ENCODE measurements at regions not wholly inside any gene's neighbourhood (a gene's known extent, or its start where the extent isn't known, plus 50 kb on each side); places are given as distances from the start of the nearest gene placed in this dataset.
"Not testable (repeated sequence)": the region's sequence is repeated elsewhere in the genome, so short reads cannot be mapped to it uniquely, and the experiment has no call there.

DNA sequence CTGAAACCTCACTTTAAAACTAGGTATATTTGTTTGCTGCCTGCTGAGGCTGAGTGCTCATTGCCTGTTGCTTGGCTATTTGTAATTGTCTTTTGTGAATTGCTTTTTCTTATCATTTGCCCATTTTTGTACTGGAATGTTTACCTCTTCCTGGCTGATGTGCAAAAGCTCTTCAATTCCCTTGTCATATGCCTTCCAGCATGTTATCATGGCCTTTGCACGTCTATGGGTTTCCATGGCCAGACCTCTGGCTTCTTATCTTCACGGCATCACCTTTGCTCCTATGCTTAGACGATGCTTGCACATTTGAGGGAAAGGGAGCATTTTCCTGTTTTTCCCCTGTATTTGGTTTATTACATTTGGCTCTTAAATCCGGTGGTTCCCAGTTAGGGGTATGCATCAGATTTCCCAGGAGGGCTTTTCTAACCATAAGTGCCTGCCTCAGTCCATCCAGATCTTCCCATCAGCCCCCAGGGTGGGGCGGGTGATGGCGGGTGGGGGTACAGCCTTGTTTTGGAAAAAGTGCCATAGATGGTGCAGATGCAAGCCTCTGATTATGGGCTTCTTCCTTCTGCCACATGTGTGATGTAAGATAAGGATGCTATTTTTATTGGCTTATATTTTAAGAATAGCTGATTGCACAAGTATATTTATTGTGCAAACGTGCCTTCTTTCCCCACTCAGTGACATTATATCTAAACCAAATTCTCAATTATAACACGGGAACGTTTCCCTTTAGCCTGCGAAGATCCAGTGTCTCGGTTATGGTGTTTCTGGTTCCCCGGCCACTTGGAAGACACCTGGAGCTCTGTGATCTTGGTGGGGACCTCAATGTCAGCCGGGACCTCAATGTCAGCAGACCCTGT is 70.6 kb upstream of the SEPTIN5 start:
- no peak for DNase-seq

DNA sequence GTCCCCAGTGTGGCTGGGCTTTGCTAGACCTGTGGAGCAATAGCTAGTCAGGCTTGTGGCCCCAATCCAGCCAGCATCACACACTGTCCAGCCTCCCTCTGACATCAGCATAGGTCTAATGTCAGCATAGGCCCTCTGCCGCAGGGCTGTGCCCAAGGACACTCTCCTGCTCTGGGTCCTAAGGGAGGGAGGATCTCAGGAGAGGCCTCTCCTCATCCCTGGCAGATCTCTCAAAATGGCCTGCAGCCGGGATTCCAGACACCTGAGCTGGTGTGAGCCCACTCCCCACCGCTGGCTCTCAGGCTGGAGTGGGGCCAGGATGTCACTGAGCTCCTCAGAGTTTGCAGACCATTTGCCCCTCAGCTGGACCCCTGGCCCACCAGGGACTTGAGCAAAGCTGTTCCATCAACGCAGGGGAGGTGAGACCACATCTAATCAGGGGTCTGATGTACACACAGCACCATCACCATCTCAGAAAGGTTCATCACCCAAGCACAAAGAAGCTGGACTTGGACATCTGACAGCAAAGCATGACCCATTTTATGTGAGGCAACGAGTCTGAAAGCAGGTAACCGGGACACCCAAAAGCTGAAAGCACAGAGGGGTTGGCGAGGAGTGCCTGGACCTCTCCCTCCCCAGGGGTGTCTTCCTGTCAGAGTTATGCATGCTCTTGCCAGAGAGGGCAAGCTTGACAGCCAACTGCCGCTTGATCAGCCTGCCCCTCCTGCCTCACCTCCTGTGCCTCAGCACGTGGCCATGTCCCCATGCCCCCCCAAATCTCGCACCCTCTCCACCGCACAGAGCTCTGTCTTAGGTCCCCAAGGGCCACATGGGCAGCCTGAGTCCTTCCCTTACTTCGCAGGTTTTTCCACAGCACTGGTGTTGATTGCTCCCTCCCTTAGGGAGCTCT is 69.7 kb upstream of the SEPTIN5 start:
- no peak for DNase-seq

DNA sequence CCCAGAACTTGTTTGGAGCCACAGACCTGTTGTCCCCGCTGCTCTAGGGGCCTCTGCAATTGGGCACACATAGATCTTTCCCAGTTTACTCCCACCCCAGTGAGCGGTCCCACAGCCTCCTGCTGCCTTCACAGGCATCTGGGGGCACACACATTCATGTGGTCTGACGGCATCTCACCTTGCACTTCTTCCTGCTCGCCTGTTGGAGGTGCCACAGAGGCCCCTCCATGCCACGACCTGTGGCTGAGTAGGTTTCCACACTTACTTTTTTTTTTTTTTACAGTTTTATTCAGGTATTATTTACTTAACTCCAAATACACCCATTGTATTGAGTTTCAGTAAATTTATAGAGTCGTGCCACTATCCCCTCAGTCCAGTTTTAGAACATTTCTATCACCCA is 68.9 kb upstream of the SEPTIN5 start:
- DNase-seq: no peak

DNA sequence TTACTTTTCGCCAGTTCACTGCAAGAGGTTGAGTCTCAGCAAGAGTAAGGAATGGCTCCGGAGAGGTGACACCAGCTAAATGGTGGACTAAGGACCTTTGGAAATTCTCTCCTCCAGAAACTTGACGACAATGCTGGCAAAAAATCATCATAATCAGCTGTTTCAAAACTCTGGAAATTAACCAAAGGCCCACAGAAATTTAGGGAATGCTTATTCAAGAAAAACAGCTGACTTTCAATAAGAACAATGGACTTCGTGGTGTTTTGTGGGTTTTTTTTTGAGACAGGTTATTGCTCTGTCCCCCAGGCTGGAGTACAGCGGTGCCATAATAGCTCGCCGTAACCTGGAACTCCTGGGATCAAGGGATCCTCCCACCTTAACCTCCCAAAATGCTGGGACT is 68.4 kb upstream of the SEPTIN5 start:
- DNase-seq: no peak

DNA sequence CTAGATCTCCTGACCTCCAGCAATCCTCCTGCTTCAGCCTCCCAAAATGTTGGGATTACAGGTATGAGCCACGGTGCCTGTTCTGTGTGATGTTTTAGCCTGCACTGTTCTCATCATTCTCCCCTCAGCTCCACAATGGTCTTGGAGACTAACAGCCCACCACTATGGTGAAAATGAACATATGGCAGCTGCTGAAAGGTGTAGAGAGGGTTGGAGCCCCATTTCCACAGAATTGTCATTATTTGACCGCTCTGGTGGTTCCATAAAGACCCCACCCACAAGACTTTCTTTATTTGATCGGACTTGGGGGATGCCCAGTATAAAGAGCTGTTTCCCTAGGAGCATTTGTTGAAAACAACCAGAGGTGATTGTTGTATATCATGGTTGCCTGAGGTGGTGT is 67.9 kb upstream of the SEPTIN5 start:
- DNase-seq: no peak

DNA sequence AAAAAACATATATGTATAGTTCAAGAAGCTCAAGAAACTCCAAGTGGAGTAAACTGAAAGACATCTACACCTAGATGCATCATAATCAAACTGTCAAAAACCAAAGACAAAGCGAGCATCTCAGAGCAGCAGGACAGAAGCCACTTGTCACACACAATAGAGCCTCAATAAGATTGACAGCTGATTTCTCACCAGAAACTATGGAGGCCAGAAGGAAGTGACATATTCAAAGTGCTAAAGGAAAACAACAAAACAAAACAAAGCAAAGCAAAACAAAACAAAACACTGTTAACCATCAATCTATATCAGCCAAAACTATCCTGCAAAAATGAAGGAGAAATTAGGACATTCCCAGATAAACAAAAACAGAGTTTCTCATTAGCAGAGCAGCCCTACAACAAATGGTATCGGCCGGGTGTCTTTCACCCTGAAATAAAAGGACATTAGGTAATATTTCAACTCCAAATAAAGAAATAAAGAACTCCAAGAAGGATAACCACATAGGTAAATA is 65.8 kb upstream of the SEPTIN5 start:
- DNase-seq: no peak

DNA sequence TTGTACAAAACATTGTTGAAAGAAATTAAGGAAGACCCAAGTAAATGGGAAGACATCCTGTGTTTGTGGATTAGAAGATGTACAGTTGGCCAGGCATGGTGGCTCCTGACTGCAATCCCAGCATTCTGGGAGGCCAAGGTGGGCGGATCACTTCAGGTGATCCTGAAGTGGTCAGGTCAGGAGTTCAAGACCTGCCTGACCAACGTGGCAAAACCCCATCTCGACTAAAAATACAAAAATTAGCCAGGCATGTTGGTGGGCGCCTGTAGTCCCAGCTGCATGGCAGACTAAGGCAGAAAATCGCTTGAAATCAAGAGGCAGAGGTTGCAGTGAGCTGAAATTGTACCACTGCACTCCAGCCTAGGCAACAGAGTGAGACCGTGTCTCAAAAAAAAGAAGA is 62.0 kb upstream of the SEPTIN5 start:
- DNase-seq: no peak

DNA sequence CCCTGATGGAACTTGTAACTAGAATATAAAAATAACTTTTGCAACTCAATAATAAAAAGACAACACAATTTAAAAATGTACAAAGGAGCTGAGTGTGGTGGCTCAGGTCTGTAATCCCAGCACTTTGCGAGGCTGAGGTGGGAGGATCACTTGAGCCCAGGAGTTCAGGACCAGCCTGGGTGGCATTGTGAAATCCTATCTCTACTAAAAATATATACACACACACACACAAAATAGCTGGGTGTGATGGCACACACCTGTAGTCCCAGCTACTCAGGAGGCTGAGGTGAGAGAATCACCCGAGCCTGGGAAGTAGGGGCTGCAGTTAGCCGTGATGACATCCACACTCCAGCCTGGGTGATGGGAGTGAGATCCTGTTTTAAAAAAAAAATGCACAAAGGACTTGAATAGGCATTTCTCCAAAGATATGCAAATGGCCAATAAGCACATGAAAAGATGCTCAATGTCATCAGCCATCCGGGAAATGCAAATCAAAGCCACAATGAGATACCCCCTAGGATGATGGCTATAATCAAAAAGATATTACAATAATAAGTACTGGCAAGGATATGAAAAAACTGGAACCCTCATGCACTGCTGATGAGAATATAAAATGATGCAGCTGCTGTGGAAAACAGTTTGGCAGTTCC is 59.8 kb upstream of the SEPTIN5 start:
- DNase-seq: no peak

DNA sequence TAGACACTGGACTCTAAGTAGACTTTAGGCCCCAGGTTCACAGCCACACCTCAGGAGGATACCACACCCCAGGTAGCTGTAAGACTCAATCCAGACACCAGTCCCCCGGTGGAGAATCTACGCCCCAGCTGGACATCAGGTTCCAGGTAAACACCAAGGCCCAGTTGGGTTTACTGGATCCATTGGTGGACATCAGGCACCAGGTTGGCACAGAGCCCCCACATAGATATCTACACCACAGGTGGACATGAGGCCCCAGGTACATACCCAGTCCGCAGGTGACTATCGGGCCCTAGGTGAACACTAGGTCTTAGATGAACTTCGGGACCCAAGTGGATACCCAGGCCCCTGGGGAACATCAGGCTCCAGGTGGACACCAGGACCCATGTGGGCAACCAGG is 58.9 kb upstream of the SEPTIN5 start:
- no peak for DNase-seq

DNA sequence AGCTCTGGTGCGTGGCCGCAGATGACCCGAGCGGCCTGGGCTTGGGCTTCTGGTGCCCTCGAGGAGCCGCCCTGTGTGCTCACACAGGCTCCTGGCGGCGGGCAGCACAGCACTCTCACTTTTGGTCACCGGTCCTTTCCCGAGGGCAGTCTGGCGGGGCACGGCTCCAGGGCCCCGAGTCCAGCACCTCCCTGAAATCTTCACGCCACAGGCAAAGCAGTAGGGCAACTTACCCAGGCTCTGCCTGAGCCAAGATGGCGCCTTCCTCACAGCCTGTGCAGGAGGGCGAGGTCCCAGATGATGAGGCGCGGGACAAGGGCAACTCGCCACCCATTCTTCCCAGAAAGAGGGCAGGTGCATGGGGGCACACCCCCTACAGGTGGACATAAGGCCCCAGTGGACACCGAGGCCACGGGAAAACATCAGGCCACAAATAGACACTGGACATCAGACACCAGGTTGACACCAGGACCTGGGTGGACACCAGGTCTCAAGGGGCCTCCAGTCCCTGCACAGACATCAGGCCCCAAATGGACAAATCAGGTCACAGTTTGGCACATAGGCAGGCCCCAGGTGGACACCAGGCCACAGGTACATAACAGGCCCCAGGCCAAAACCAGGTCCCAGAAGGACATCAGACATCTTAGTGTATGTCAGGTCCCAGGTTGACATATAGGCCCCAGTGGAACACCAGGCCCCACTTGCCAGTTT is 57.6 kb upstream of the SEPTIN5 start:
- DNase-seq: no peak

DNA sequence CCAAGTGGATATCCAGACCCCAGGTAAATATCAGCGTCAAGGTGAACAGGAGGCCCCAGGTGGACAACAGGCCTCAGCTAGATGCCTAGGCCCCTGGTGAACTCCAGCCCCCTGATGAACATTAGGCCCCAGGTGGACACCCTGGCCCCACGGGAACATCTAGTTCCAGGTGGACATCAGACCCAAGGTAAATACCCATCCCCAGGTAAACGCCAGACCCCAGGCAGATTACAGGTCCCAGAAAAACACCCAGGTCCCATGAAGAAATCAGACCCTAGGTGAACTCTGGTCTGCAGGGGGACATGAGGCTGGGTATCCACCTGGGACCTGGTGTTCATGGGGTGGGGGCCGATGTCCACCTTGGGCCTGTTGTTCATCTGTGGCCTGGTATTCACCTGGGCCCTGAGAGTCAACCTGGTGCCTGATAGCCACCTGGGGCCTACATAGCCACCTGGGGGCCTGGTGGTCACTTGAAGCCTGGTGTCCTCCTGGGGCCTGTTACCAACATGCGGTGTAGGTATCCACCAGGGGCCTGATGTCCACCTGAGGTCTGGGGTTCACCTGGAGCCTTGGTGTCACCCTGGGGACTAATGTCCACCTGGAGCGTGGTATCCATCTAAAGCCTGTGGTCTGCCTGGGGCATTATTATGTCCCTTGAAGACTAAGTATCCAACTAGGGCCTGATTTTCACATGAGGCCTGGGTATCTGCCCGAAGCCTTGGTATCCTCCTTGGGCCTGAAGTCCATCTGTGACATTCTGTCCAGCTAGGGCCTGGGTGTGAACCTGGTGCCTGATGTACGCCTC is 56.8 kb upstream of the SEPTIN5 start:
- DNase-seq: no peak

DNA sequence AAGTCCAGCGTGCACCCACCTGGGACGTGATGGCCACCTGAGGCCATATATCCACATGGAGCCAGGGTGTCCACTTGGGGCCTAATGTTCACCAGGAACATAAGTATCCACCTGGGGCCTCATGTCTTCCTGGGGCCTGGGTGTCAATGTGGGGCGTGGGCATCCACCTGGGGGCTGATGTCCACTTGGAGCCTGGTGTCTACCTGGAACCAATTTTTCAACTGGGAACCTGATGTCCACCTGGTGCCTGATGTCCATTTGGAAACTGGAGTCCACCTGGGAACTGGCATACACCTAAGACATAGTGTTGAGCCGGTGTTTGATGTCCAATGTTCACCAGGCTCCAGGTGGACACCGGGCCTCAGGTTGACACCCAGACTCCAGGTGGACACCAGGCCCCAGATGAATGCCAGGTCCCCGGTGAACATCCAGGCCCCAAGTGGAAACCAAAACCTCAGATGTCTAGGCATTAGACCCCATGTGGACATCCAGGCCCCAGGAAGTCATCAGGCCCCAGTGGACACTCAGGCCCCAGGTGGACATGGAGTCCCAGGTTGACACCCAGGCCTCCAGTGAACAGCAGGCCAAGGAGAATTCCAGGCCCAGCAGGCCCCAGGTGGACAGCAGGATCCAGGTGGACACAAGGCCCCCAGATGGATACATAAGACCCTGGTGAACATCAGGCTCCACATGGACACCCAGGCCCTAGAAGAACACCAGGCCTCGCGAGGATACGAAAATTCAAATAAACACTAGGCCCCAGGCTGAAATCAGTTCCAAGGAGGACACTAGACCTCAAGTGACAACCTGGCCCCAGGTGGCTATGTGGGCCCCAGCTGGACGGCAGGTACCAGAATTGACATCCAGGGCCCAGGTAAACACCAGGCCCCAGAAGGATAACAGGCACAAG is 56.0 kb upstream of the SEPTIN5 start:
- DNase-seq: no peak

DNA sequence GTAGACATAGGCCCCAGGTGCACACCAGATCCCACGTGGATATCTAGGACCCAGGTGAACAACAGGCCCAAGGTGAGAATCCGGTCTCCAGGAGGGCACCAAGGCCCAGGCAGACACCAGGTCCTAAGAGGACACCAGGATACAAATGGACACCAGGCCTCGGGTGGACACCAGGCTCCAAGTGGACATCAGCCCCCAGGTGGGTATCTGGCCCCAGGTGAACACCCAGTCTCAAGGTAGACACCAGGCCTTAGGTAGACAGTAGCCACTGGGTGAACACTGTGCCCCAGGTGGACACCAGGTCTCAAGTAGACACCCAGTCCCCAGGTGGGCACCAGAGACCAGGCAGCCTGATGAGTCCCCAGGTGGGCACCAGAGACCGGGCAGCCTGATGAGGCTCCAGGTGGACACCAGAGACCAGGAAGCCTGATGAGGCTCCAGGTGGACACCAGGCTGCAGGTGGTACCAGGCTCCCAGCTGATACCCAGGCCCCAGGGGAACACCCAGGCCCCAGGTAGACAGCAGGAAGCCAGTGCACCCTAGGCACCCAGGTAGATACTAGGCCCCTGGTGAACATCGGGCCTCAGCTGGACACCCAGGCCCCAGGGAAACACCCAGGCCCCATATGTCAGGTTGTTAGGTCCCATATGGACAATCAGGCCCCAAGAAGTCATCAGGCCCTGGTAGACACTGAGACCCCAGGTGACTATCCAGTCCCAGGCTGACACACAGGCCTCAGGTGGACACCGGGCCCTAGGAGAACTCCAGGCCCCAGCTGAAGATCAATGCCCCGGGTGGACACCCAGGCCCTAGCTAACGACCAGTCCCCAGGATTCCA is 55.1 kb upstream of the SEPTIN5 start:
- no peak for DNase-seq

DNA sequence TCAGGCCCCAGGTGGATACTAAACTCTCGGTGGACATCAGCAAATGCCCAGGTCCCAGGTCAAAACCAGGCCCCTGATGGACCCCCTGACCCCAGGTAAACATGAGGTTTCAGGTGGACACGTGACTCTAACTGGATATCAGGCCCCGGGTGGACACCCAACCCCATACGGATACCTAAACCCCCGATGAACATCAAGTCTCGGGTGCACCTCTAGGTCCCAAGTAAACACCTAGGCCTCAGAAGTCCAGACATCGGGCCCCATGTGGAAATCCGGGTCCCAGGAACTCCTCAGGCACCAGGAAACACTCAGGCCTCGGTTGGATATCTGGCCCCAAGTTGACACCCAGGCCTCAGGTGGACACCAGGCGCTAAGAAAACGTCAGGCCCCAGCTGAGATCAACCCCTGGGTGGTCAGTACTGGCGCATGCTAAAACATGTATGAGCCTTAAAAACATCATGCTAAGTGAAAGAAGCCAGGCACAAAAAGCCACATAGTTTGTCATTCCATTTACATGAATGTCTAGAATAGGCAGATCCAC is 54.4 kb upstream of the SEPTIN5 start:
- DNase-seq: no peak

DNA sequence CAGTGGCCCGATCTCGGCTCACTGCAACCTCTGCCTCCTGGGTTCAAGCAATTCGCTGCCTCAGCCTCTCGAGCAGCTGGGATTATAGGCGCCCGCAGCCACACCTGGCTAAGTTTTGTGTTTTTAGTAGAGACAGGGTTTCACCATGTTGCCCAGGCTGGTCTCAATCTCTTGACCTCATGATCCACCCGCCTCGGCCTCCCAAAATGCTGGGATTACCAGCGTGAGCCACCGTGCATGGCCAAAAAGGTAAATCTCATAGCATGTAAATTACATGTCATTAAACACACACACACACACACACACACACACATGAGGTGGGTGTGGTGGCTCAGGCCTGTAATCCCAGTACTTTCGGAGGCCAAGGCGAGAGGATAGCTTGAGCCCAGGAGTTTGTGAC is 53.7 kb upstream of the SEPTIN5 start:
- not testable (repeated sequence) for DNase-seq

DNA sequence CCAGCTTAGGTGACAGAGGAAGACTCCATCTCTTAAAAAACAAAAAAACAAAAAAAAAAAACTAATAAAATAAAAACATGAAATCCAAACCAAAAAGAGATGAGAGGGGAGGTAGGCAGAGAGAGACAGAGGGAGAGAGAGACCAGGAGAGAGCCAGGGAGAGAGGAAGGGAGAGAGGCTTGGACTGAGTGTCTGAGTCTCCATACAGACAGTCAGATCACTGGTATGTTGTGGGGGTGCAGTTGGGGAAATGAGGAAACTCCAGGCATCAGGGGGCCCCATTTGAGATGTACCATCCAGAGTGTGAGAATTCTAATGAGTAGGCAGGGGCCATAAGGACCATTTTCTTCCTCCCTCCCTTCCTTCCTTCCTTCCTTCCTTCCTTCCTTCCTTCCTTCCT is 53.1 kb upstream of the SEPTIN5 start:
- no peak for DNase-seq

DNA sequence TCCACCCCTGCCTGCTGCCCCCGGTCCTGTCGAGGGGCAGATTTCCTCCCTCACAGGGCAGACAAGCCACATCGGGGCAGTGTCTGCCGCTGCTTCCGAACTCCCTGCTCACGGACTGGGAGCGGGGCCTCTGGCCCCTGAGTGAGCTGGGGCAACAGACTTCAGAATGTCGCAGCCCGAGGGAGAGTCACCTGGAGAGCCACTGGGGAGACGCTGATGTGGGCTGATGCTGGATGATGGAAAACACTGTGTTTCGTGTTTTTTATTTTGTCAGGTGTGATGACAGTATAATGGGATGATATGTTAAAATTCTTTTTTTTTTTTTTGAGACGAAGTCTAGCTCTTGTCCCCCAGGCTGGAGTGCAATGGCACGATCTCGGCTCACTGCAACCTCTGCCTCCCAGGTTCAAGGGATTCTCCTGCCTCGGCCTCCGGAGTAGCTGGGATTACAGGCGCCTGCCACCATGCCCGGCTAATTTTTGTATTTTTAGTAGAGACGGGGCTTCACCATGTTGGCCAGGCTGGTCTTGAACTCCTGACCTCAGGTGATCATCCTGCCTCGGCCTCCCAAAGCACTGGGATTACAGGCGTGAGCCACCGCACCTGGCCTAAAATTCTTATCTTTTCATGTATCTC is 52.1 kb upstream of the SEPTIN5 start:
- not testable (repeated sequence) for DNase-seq

DNA sequence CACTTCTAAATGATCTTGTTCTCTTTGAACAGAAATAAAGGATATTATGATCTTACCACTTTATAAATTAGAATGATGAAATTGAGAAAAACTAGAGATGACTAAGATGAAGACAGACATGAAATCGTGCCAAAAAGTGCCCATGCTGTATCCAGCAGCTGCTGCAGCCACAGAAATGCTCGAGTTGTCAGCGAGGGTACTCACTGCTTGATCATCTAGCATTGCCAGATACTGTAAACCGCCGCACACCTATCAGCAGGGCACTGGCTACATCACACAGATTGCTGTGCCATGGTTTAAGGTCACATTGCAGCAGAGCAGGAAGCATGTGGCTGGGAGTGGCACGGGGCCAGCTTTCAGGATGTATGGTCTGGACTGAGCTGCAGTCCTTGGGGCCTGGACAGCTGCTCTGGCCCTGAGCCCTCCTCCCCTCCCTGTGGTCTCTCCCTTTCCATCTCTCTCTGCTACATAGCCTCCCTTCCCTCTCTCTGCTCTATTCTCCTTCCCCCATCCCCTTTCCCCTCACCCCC is 51.0 kb upstream of the SEPTIN5 start:
- no peak for DNase-seq

Measured in activated CD4-positive, alpha-beta T cell treated with anti-CD3 and anti-CD28 coated beads, Interleukin-2, amount 50 U/mL, for 48 hours (primary cell).